NCI-H146 (cell line): ENCODE measurements at regions not wholly inside any gene's neighbourhood (a gene's known extent, or its start where the extent isn't known, plus 50 kb on each side); places are given as distances from the start of the nearest gene placed in this dataset.

ENCODE experiments used
- DNase-seq: peaks from one replicate; lab custom pipeline; 2025; lab: John Stamatoyannopoulos, UW

DNA sequence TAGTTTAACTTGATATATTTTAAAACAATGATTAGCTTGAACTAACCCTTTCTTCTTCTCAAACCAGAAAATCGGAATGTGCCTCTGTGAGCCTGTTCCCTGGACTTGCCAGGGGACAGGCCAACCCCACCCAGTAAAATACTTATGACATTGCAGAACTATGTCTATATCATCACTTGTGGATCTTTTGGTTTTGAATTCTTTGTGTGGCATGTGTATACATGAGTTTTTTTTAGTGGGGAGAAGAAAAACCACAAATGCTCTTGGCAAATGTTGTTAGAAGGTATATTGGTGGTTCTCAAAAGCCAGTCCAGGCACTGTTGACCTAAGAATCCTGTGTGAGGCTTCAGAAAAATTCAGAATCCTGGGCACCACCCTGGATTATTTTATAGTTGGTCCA is 347.4 kb downstream of the SIPA1L2 start:
- no peak for DNase-seq

GRCh38 chr1:232280910-232281309 is 349.0 kb downstream of the SIPA1L2 start:
- no peak for DNase-seq

- DNase-seq, result no peak
Observed at GRCh38 chr1:232279909-232280400, 350.0 kb downstream of the SIPA1L2 start.

- DNase-seq, result no peak
Observed at GRCh38 chr1:232278925-232279324, 351.0 kb downstream of the SIPA1L2 start.

DNA sequence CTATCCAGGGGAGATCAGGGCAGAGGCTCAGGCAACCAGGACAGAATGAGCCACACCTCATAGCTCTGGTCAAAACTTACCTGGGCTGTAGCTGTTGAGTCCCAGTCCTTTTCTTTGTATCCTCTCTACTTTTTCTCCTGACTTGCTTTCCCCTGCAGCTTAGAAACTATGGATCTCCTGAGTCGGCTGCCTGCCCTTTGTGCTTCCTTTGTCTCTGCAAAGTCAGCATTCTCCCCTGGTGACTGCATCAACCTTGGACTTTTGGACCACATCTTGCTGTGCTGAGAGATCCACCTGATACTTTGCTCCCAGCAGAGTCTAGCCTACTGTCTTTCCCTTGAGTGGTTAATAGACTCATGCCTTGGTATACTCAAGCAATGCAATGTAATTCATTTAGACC is 353.3 kb downstream of the SIPA1L2 start:
- no peak for DNase-seq

- DNase-seq, result no peak
Observed at GRCh38 chr1:232274999-232275710, 354.8 kb downstream of the SIPA1L2 start.

GRCh38 chr1:232274236-232274855 is 355.6 kb downstream of the SIPA1L2 start:
- no peak for DNase-seq

- DNase-seq, result no peak
Observed at GRCh38 chr1:232273011-232273410, 356.9 kb downstream of the SIPA1L2 start.

DNA sequence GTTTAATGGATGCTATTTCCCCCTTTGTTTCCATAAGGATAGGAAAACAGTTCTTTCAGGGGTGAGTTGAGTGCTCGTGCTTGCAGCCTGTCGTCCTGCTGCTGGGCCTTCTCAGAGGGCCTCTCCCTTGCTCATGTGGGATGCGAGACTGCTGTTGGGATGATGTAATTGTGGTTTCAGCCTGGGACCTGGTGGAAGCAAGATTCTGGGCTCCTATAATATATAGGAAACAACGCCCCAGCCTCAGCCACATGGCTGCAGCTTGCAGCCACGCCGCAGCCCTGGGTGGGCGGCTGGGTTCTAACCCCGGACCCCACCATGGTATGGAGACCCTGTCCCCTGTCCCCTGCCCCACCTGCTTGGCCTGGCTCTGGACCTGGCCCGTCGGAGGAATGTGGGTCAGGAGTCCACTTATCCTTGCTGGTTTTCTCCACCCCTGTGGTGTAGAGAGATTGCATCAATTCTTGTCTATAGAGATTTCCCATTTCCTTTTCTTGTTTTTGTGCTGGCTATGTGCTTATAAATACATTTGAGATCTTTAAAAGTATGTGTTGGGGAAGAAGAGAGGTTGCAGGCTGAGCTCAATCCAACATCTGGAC is 357.8 kb downstream of the SIPA1L2 start:
- no peak for DNase-seq

DNA sequence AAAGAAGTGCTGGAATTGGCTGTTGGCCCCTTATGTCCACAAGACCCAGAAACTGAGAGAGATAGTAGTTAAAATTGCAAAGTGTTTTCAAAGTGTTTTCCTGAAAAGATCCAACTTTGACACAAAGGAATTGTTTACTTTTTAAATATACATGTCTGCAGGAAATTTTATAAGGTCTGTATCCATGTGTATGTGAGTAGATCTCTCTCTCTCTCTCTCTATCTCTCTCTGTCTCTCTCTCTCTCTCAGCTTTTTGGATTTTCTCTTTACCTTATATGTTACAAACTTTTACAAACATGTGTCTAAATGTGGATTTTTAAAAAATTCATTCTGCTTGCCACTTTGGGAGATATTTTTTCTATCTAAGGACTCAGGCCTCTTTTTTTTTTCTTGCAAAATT is 358.6 kb downstream of the SIPA1L2 start:
- DNase-seq, result no peak

GRCh38 chr1:232269988-232270387 is 359.9 kb downstream of the SIPA1L2 start:
- no peak for DNase-seq

DNA sequence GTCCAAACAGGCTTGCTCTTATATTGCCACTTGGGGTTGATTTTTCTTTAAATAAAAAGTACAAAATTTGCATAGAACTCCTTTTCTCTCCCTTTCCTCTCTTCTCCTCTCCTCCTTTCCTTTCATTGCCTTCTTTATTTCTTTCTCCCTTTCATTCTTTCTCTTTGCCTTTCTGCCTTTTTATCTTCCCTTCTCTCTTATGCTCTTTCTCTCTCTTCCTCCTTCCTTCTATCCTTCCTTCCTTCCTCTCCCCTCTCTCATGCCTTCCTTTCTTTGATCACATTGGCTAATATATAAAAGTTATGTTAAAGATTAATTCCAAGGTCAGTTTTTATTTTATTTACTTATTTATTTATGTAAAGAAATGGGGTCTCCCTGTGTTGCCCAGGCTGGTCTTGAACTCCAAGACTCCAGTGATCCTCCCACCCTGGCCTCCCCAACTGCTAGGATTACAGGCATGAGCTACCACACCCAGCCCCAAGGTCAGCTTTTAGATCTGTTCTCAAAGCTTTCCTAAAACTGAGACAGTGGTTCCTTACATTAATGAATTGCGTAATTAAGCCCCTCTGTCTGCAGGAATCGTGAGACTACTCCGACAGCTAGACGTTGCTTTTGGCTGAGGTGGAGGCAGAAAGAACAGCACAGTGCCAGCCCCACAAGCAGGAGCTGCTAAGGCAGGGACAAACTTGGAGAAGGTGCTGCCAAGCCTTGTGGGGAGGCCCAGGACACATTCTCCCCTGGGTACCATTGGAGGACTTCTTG is 361.9 kb downstream of the SIPA1L2 start:
- DNase-seq, result no peak

- DNase-seq, result no peak
Observed at GRCh38 chr1:232267092-232267836, 362.7 kb downstream of the SIPA1L2 start.

DNA sequence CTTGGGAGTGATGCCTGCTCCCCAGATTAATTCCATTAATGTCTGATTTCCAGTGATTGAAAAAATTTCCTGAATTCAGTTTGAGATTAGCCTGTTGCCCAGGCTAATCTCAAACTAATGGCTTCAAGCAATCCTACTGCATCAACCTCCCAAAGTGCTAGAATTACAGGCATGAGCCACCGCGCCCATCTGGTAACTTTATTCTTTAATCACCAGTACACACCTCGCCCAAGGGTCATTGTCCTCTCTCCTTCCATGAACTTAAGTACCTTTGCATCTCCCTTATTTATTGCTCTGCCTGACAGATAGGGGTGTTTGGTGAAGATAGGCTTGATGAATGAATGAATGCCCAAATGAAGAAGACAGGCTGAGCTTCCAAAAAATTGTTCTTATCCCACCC is 366.5 kb downstream of the SIPA1L2 start:
- DNase-seq, result no peak

- no peak for DNase-seq
Observed at GRCh38 chr1:232262991-232263390, 366.9 kb downstream of the SIPA1L2 start.

GRCh38 chr1:232260861-232261260 is 369.1 kb downstream of the SIPA1L2 start:
- no peak for DNase-seq

DNA sequence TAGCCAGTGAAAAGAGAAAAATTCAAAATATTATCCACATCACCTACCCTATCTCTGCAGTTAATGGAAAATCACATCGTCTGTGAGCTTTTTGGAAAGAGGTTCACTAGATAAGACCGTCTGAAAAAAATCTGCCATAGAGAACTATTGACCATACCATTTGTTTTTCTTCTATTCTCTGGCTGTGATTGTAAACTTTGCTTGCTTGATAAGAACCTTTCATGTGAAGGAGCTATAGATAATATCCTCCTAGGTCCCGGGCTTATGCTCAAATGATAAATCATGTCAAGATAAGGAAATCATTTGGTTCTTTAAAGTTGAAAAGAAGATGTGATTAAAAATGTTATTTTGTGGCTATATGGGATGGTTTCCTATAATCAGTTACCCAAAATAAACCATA is 369.9 kb downstream of the SIPA1L2 start:
- no peak for DNase-seq

DNA sequence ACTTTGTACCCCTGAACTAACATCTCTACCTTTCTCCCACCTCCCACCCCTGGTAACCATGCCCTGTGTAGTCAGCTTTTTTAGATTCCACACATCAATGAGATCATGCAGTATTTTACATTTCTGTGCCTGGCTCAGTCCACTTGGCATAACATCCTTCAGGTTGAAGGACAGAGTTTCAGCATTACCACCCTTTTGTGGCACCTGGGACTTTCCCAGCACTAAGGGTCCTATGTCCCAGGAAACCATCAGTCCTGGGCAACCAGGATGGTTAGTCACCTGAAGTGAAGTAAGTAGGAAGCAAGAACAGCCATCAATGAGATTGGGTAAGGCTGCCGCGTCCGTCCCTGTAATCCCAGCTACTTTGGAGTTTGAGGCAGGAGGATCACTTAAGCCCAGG is 370.6 kb downstream of the SIPA1L2 start:
- no peak for DNase-seq

- DNase-seq, result no peak
Observed at GRCh38 chr1:232252546-232253118, 377.3 kb downstream of the SIPA1L2 start.

- no peak for DNase-seq
Observed at GRCh38 chr1:232250838-232251237, 379.1 kb downstream of the SIPA1L2 start.
